Central memory CD8-positive, alpha-beta T cell (primary cell): ENCODE measurements at regions not wholly inside any gene's neighbourhood (a gene's known extent, or its start where the extent isn't known, plus 50 kb on each side); places are given as distances from the start of the nearest gene placed in this dataset.

Experiments used
- ATAC-seq: fragments of 150-1000 bp; cut with Tn5 transposase; replicated peaks from 2 replicates; pipeline ENCODE4 v1.10.0; 2022; ENCODE audit warnings: mild to moderate bottlenecking, moderate FRiP score, moderate number of reproducible peaks; ENCODE audit not compliant: poor library complexity, severe bottlenecking; ENCODE audit errors: extremely low read depth
- DNase-seq, 2 donors: peaks; one replicate each; pipeline ENCODE4 v3.0.0; 2021; ENCODE audit warnings: low spot score in 2 of 2
- H3K27ac Mint-ChIP-seq: one replicate; pipeline ENCODE4 v1.8.0; 2022; ENCODE audit warnings: low read depth, mild to moderate bottlenecking, moderate library complexity, mixed read lengths
- H3K27me3 Mint-ChIP-seq: one replicate; pipeline ENCODE4 v1.8.0; 2022; ENCODE audit warnings: mixed read lengths
- H3K36me3 Mint-ChIP-seq: one replicate; pipeline ENCODE4 v1.8.0; 2022; ENCODE audit warnings: mild to moderate bottlenecking, moderate library complexity, mixed read lengths; ENCODE audit not compliant: insufficient read depth
- H3K4me1 Mint-ChIP-seq: one replicate; pipeline ENCODE4 v1.8.0; 2022; ENCODE audit warnings: mixed read lengths
- H3K4me3 Mint-ChIP-seq: one replicate; pipeline ENCODE4 v1.8.0; 2022; ENCODE audit warnings: mild to moderate bottlenecking, moderate library complexity, mixed read lengths
- H3K9me3 Mint-ChIP-seq: one replicate; pipeline ENCODE4 v1.8.0; 2022; ENCODE audit warnings: mixed read lengths

DNA sequence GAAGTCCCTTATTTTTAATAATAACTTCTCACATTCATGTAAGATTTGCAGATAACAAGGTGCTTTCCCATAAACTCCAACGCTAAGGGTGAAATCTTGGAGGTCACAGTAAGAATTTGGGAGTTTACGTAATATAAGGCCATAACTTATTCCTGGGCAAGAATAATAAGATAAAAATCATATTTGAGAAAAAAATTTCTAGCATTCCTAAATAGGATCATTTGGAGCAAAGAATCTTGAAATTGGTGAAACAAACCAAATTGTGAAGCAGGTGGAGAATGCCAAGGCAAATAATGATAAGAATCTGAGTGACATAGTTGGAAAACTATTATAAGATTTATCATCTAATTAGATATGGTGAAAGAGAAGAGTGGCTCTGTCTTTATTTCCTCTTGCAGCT lies 50.4 kb upstream of the FGF16 start:
- Mint-ChIP-seq H3K27me3 (peaks cover 15% of the 10 kb centered on the region), H3K27ac (no peak overlapping the region), H3K4me1 (no peaks in the 10 kb centered on the region), H3K36me3 (no peaks in the 10 kb centered on the region), H3K9me3 (peaks cover 7% of the 10 kb centered on the region), H3K4me3 (no peak overlapping the region)
- DNase-seq (no peak), ATAC-seq (no peak)
